Superior temporal gyrus (tissue), 1 donor: ENCODE measurements at regions not wholly inside any gene's neighbourhood (a gene's known extent, or its start where the extent isn't known, plus 50 kb on each side); places are given as distances from the start of the nearest gene placed in this dataset.

ENCODE experiments used
- DNase-seq: peaks from one replicate; pipeline ENCODE4 v3.0.0-alpha.2; 2016; ENCODE audit errors: extremely low spot score

DNA sequence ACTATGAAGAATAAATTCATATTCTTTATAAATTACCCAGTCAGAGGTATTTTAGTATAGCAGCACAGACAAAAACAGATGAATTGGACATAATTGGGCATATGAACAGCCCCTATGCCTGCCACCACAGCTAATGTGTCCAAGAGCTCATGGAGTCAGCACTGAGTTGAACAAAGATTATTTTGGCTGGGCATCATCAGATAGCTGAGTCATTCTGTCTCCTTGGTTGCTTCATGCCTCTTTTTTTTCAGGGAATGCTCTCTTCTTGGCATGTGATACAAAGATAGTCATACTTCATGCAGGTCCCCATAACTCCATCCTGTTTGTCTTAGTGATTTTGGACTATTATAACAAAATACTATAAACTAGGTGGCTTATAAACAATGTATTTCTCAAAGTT, 275.6 kb downstream of the TENT5A start:
- DNase-seq: no peak

DNA sequence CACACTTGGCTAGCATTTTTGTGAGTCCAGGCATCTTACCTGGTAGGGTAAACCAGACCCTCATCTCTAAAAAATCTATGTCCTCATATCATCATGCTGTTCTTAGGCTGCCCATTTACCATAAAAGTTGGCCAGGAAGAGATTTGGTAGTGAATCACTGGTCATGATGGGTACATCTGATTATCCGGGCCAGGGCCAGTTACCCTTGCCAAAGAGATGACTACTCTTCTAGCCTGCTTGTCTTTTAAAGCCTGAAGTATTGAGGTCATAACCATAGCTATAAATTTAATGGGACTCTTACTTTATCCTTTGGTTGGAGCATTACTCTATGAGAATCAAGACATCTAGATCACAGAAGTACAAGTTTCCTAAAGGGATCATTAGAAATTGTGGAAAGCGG, 276.8 kb downstream of the TENT5A start:
- DNase-seq: no peak

DNA sequence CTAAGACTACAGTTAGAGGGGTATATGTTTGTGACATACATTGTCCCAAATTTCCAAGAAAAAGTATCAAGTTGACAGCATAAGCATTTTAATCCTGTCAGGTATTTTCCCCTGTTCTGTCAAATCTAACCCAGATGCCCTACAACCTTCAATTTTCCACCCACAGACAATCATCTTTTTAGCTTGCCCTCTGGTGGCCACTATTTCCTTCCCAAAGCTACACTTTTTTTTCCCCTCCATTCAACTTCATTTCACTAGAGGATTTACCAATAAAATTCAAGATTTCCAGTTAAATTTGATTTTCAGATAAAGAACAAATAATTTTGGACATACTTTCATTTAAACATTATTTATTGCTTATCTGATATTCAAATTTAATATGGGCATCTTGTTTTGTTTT, 286.6 kb downstream of the TENT5A start:
- DNase-seq: no peak

DNA sequence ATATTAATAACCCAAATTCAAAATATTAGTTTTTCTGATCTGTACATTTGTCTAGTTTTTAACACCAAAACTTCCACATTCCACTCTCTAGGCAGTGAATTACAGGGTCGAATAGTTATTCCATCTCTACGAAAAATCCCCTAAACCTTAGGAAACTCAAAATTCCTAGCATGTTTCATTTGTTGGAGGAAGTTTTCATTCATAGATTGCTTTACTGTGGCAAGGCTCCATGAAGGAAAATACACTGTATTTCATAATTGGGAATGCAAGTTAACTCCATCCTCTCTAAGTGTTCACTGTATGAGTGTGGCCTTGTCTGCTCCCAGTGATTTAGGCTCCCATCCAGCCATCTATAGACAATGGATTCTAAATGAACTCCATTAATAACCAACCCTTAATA, 296.1 kb downstream of the TENT5A start:
- DNase-seq: no peak

DNA sequence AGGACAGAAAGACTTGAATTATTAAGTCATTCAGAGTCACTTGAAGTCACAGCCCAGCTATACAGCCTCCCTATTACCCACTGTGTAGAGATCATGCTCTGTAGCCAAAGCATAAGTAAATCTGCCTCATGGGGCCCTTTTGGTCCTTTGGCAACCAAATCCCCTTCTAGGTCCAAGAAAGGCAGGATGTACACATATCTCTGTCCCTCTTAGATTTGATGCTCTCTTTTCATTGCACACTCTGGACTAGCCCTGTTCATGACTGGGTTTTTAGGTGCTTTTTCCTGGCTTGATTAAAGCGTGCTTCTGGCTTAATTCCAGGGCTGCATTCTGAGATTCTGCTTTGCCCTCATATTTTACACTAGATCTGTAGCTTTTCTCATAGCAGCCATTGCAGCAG, 296.8 kb downstream of the TENT5A start:
- no peak for DNase-seq

DNA sequence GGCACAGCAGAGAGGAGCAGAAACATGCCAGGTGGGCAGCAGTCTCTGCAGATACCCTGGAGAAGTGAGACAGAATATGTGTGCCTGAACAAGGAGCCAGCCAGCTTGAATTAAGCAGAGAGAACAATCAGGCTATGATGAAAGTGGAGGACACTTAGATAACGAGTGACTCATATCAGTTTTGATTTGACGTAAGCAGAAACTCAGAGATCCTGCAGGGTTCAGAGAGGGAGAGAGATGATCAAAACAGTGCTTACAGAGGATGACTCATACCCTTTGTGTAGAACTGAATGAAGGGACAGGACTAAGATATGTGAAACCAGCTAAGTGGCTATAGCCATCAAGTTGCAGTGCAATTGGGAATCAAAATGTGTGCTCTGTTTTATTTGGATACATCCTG, 300.7 kb downstream of the TENT5A start:
- DNase-seq: no peak

DNA sequence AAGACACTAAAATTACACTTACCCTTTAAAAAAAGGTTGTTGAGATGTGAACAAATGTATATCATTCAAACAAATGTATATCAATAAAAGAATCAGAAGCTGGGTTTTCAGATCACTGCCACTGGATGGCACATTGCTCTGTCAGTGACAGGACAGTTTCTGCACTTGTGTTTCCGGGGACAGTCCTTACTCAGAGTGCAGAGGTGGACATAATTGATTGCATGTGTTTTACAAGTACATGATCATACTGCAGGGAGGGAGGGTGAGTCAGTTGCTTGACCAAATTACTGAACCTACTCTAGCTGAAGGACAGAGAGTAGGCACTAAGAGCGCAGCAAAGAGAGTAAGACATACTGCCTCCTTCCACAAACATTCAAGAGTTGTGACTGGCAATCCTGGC, 302.3 kb downstream of the TENT5A start:
- DNase-seq: no peak

DNA sequence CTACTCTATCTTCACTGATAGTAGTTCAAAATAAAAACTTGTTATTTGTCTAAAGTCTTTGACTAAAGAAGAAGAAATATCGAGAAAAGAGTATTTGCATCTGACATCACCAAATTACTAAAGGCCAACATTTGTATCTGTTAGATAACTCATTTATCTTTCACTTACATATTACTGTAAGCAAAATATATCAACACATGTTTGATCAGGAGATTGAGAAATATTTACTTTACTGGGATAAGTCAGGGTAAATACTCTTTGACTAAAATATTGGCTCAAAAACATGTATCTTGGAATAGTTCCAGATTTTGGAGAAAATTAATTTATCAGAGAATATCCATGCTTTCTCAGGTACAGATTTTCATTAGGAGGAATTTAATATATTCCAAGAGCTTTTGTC, 306.0 kb downstream of the TENT5A start:
- no peak for DNase-seq

DNA sequence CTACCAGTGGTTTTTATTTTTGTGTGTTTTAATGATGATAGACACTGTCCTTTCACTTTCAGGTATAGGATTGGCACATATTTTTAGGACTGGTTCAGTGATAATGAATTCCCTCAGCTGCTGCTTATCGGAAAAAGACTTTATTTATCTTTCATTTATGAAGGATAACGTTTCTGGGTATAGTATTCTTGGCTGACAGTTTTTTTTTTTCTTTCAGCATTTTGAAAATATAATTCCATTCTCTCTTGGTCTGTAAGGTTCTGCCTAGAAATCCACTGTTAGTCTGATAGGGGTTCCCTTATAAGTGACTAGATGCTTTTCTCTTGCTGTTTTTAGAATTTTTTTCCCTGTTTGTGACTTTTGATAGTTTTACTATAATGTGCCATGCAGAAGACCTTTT, 313.1 kb downstream of the TENT5A start:
- no peak for DNase-seq

DNA sequence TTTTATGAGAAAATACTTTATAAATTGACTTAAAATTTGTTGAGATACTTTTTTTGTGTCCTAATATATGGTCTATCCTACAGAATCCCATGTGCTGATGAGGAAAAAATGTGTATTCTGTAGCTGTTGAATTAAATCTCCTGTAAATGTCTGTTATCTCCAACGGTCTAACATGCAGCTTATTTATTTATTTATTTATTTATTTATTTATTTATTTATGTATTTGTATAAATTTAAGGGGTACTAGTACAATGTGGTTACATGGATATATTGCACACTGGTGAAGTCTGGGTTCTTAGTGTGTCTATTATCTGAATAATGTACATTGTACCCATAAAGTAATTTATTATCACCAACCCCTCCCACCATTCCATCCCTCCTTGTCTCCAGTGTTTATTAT, 315.5 kb downstream of the TENT5A start:
- DNase-seq: no peak

DNA sequence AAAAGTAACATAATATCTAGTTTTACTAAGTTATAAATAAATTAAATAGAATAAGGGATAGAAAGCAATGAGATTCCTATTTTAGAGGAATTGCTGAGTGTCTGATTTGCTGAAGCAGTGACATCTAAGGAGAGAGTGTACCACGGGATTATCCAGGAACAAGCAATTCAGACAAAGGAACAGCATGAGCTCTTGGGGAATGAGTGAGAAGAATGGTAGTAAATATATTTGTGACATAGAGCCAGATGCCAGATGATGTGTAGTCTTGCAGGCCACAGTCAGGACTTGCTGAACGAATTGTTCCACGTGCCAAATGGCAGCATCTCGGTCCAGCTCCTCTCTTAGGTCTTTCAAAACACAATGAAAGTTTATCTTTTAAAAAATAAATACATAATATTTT, 339.2 kb downstream of the TENT5A start:
- no peak for DNase-seq

DNA sequence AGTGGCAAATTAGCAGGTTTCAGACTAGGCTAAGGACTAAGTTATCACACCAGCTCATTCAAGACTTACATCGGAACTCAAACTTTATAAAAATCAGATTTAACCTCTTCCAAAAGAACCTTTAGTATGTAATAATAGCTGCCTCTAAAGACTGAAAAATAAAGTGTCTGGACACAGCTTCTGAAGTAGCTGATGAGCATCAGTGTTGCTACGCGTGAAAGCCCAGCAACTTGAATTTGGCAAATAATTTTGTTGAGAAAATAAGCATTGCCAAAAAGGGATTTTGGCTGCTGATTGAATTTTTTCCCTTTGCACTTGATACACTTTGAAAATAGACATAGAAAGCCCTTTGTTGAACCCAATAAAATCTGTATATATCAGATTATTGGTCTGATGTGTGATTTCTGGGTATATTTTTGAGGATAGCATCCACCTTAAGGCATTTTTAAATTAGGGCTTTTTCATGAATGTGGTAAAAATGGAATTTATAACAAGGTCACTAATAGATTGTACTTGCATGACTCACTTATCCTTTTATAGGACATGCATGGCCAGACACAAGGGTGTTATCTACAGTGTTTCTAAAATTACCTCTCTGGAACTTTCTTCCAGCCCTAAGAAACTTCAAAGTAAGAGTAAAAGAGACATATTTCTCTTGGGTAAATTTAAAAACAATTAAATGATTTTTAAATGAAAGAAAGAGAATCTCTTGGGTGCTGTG, 350.4 kb downstream of the TENT5A start:
- DNase-seq: no peak

DNA sequence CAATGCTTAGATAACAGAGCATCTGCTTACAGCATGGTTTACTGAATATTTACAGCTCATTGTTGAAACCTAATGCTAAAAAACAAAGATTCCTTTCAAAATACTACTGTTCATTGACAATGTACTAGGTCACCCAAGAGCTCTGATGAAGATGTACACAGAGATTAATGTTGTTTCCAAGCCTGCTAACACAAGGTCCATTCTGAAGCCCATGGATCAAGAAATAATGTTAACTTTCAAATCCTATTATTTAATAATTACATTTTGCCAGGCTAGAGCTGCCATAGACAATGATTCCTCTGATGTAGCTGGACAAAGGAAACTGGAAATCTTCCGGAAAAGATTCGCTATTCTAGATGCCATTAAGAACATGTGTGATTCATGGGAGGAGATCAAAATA, 355.6 kb downstream of the TENT5A start:
- DNase-seq: no peak

DNA sequence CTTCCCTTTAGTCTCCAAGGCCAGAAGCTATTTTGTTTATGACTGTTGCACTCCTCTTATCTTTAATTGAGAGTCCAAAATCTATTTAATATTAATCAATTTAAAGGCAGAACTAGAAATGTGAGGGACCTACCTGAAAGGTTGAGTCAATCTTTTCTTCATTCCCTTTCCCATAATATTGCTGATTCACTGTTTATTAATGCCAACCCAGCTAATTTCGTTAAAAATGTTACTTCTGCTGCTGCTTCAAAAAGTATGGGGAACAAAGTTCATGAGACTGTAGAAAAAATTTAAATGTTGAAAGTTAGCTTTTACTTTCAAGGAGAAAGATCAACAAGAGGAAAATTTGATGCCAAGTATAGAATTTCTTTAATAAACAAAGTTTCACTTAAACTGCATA, 365.3 kb downstream of the TENT5A start:
- no peak for DNase-seq

DNA sequence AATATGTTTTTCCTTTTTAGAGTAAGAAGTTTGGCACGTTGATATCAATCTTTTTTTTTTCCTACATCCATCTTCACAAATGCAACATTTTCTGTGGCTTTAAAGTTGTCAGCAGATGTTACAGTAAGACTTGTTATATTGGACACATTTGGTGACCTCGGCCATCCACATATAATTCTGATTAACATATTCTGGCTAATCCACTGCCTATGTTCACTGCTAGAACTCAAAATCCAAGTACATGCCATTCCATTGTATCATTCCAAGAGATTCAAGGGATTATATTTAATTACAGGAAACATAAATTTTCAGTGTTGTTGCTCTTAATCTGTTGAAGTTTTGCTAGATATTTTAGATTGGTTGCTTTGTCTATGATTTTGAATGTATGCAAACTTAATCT, 367.6 kb downstream of the TENT5A start:
- no peak for DNase-seq

DNA sequence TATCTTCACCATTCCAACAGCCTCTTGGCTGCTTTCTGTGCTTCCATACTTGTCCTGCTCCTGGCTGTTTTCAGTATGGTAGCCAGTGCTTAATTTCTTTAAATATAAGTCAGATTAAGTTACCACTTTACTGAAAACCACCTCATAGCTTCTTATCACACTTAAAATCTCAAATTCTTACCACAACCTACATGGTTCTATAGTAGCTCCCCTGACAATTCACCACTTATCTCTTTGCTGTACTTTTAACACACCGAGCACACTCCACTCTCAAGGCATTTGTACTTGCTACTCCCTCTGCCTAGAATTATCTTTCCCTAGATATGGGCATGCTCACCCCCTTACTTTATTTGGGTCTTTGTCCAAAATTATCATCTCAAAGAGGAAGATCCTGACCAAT, 369.0 kb downstream of the TENT5A start:
- no peak for DNase-seq

DNA sequence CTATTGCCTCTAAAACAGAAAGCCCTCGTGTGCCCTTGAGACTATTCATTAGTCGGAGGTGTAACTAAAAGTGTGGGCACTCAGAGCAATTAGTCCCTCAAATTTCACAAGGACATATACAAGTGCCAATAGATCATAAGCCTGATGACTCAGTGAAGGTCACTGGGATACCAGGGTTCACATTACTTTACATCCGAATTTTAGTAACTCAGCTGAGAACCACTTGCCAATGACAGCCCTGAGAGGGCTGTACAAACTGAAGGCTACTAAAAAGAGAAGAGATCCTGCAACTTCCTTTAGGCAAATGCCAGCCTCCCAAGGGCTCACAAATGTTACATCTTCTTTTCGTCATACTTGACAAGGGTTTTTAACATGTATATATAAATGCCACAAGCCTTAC, 369.6 kb downstream of the TENT5A start:
- no peak for DNase-seq

DNA sequence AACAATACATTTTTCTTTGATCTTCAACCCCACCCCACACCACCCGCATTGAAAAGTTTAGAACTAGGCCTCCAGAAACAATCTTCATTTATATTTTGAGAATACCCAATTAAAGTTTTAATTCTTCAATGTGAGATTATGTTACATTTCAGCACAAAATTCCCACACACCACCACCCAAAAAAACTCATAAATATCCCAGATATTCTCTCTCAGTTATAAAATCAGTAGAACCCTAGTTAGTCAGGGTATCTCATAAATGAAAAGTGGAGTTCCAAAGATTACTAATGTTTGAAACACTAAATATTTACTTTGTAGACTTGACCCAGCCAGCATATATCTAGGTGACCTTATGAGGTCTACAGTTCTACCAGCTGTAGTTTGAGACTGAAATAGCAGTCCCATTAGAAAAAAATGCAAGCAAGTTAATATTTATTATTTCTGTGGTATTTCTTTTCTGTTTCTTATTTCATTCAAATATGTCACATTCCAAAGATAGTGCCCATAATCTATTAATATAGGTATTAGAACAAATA, 371.0 kb downstream of the TENT5A start:
- DNase-seq: no peak

DNA sequence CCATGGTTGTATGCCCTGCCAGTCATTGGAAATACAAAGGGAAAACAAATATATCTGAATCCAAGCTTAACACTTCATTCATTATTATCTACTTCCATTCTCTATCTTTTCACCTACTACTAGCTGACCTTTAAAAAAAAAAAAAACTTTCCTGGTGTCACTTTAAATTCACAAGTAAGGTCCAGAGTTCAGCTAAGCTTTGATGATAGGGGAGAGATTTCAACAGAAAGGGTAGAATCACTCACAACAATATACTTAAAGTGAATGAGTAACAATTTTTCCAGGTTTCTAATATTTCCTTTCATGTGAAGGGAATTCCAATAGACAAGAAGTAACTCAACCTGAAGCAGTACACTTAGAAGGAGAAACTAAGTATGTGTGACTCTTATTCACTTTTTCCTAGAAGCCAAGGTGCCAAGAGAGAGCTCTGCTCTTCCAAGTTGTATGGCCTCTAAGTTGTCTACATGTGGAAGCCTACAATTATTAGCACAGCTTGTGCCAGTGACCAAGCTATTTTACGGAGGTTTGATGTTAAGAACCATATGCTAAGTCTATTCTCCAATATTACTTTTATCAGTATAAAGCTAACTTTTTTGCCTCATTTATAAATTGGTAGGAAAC, 371.7 kb downstream of the TENT5A start:
- no peak for DNase-seq

DNA sequence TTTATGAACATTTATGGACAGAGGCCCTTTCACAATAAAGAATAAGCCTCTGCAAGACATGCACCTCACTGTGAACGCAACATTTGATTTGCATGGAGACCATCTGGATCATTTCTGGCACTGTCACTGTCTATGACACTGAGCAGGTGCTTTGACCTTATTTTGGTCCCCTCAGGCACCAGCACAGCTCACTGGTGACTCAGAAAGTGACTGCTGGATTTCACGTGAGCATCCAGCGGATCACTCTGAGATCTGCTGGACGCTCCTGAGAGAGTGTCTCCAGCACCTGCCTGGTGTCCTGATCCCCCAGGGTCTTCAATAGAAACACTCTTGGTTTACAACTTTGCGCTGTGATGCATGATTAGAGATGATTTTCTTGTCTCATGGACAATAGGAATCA, 375.7 kb downstream of the TENT5A start:
- no peak for DNase-seq

DNA sequence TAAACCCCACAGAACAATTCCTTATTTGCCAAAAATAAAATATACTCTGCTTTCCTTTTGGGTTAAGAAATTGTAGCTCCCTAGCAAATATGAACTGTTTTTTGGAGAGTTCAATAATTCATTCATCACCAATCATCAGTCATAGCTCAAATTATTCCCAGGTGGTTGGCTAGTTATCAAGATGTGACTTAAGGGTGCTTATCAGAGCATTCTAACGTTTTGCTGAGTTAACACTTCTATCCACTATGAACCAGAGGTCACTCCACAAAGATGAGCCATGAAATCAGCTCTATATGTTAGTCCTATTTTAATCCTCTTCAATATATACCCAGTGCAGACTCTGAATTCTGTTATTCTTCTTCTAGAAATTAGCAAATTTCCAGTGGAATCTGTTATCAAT, 379.1 kb downstream of the TENT5A start:
- DNase-seq: no peak

DNA sequence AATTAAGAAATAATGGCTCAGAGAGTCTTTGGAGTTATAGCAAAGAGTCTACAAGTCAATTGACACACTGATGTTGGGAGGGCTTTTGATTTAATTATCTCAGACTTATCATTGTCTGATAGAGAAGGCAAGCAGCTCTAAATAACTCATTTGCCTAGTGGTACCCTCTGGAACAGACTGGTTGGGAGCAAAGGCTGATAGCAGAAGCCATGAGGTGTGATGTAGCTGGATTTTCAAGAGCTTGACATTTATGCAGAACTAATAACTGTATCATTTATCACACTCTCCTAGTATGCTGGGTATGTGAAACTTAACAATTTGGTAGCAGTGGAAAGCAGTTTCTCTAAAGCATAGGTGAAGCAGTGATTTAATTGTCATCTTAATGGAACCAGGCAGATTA, 380.6 kb downstream of the TENT5A start:
- DNase-seq: no peak

DNA sequence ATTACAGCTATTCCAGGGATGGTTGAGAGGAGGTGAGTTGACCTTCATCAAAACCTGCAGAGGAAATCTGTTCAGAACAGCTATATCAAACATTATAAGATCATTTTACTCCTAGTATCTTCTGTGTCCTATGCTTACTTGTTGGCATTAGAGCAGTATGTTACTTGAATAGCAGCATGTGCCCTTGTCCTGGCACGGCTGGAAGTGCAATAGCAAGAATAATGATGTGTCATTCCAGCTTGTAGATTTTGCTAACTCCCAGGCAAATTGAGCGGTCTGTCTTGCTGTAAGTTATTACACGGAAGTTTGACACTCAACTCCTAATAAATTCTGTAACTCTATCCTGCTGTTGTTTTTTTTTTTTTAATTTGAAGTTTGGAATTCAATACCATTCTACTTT, 385.5 kb downstream of the TENT5A start:
- no peak for DNase-seq

DNA sequence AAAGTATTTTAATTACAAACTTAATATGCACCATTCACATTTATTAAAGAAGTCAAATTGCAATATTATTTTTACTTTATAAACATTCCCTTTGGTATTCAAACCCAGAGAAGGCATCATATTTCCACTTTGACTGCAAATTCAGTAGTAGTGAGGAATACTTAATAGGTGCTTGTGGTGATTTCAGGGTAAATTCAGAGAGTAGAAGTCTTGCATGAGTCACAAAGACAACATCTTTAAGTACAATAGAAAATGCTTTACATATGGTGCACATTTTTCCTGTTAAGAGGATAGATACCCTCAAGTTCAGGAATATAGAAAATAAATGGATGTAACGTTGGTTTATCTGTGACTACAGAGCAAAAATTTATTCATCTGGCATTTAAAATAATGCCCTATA, 390.2 kb downstream of the TENT5A start:
- DNase-seq: no peak
